BLaER1 treated with 17β-estradiol and CSF1 and Interleukin-3, amounts not matched to agents 10 nM and 100 nM (cell line): ENCODE measurements at regions not wholly inside any gene's neighbourhood (a gene's known extent, or its start where the extent isn't known, plus 50 kb on each side); places are given as distances from the start of the nearest gene placed in this dataset.

Experiments
- H3K27ac ChIP-seq, 11 experiments: shearing (Covaris generic); formaldehyde crosslinking; 2 replicates each; pipeline ENCODE4 v1.8.1; 2022
- H3K27me3 ChIP-seq, 11 experiments: shearing (Covaris generic); formaldehyde crosslinking; 2 replicates each; pipeline ENCODE4 v1.8.1; 2022
- H3K36me3 ChIP-seq, 11 experiments: shearing (Covaris generic); formaldehyde crosslinking; 2 replicates each; pipeline ENCODE4 v1.8.1; 2022
- H3K4me1 ChIP-seq, 10 experiments: shearing (Covaris generic); formaldehyde crosslinking; 2 replicates each; pipeline ENCODE4 v1.8.1; 2022
- H3K4me2 ChIP-seq, 11 experiments: shearing (Covaris generic); formaldehyde crosslinking; 2 replicates each; pipeline ENCODE4 v1.8.1; 2022
- H3K4me3 ChIP-seq, 10 experiments: shearing (Covaris generic); formaldehyde crosslinking; 2 replicates each; pipeline ENCODE4 v1.8.1; 2022
- H3K9ac ChIP-seq, 11 experiments: shearing (Covaris generic); formaldehyde crosslinking; 2 replicates each; pipeline ENCODE4 v1.8.1; 2022
- H3K9me3 ChIP-seq, 11 experiments: shearing (Covaris generic); formaldehyde crosslinking; replicated peaks in 1 of 11; 2 replicates each; pipeline ENCODE4 v1.8.1; 2022
- H4K20me1 ChIP-seq, 11 experiments: shearing (Covaris generic); formaldehyde crosslinking; 2 replicates each; pipeline ENCODE4 v1.8.1; 2022
- Cebpa-rat ChIP-seq, 11 experiments: shearing (Covaris generic); IDR thresholded peaks; 2 replicates each; pipeline ENCODE4 v1.8.1; 2022

DNA sequence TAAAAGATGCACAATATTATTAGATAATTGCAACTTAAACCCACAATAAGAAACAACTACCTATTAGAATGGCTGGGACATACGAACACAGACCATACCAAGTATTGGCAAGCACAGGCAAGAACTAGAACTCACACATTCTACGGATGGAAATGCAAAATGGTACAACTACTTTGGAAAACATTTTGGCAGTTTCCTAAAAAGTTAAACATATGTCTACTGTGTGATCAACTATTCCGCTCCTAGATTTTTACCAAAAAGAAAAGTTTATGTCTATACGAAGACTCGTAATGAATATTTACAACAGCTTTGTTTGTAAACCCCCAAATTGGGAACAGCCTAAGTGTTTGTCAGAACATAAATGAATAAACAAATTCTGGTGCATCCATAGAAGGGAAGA lies 194.7 kb downstream of the FGFR2 start:
- 0 out of 22 replicates have a peak, but pooled peaks cover 0 to 5% (median 0%) of the 10 kb centered on the region in 11 experiments for H3K9me3 ChIP-seq
- H3K4me1 ChIP-seq: no peaks in the 10 kb centered on the region
- no peaks in the 10 kb centered on the region for H4K20me1 ChIP-seq
- H3K4me3 ChIP-seq: no peak overlapping the region
- H3K27me3 ChIP-seq: no peaks in the 10 kb centered on the region
- no peaks in the 10 kb centered on the region for H3K36me3 ChIP-seq
- H3K9ac ChIP-seq: no peak overlapping the region
- H3K27ac ChIP-seq: no peak overlapping the region
- no peak for TF ChIP-seq Cebpa-rat (IDR thresholded peaks at IDR 0.05)
- no peak overlapping the region for H3K4me2 ChIP-seq

GRCh38 chr10:121404611-121405010 lies 193.6 kb downstream of the FGFR2 start:
- Histone ChIP-seq H3K36me3 (no peaks in the 10 kb centered on the region), H3K9ac (no peak overlapping the region), H3K9me3 (0 out of 22 replicates have a peak, but pooled peaks cover 0 to 5% (median 0%) of the 10 kb centered on the region in 11 experiments), H3K27me3 (no peaks in the 10 kb centered on the region), H3K4me3 (no peak overlapping the region), H3K27ac (no peak overlapping the region), H4K20me1 (no peaks in the 10 kb centered on the region), H3K4me2 (no peak overlapping the region), H3K4me1 (no peaks in the 10 kb centered on the region)
- TF ChIP-seq Cebpa-rat (IDR thresholded peaks at IDR 0.05): no peak

DNA sequence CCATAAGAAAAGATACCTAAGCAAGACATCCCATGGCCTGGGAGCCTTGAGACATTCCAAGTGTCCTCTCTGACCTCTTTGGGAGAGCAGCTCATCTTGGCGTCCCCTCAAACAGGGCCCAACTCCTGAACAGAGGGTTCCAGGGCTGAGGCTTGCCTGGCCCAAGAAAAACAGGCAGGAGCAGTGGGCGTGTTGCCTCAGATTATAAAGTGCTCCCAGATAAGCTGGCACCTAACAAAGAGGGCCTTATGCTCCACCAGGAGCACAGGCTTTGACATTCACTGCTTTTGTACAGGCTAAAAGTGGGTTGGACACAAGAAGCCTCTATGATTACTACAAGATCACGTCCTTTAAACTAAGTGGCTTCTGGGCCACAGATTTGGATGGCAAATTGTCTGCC lies 193.1 kb downstream of the FGFR2 start:
- no peak overlapping the region for H3K27ac ChIP-seq
- 0 out of 22 replicates have a peak, but pooled peaks cover 0 to 5% (median 0%) of the 10 kb centered on the region in 11 experiments for H3K9me3 ChIP-seq
- no peak overlapping the region for H3K4me3 ChIP-seq
- no peak overlapping the region for H3K4me2 ChIP-seq
- no peak for TF ChIP-seq Cebpa-rat (IDR thresholded peaks at IDR 0.05)
- H3K36me3 ChIP-seq: no peaks in the 10 kb centered on the region
- H4K20me1 ChIP-seq: no peaks in the 10 kb centered on the region
- H3K9ac ChIP-seq: no peak overlapping the region
- no peaks in the 10 kb centered on the region for H3K27me3 ChIP-seq
- H3K4me1 ChIP-seq: no peaks in the 10 kb centered on the region

DNA sequence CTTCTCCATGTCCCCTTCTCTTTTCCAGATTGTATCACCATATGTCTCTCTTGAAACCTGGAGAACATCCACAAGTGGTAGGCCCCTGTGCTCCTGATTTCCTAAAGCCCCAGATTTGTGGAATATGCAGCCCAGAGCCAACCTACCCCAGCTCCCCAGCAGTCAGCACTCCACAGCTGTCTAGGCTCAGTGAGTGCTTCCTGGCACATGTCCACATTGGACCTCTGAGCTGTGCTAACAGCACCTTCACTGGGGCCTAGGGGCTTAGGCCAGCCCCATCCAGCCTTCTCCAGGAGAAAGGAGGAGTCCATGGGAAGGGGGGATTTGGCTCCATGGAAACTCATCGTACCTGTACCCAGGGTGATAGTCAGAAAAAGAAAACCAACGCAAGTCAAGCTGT lies 192.7 kb downstream of the FGFR2 start:
- H3K36me3 ChIP-seq: no peaks in the 10 kb centered on the region
- no peaks in the 10 kb centered on the region for H4K20me1 ChIP-seq
- H3K27ac ChIP-seq: no peak overlapping the region
- no peak for TF ChIP-seq Cebpa-rat (IDR thresholded peaks at IDR 0.05)
- H3K27me3 ChIP-seq: no peaks in the 10 kb centered on the region
- no peak overlapping the region for H3K4me3 ChIP-seq
- H3K4me1 ChIP-seq: 0 out of 20 replicates have a peak, but pooled peaks cover 0 to 4% (median 0%) of the 10 kb centered on the region in 10 experiments
- 0 out of 22 replicates have a peak, but pooled peaks cover 0 to 5% (median 0%) of the 10 kb centered on the region in 11 experiments for H3K9me3 ChIP-seq
- no peak overlapping the region for H3K9ac ChIP-seq
- no peak overlapping the region for H3K4me2 ChIP-seq

GRCh38 chr10:121405953-121406352 lies 192.3 kb downstream of the FGFR2 start:
- TF ChIP-seq Cebpa-rat (IDR thresholded peaks at IDR 0.05): no peak
- Histone ChIP-seq H3K27me3 (no peaks in the 10 kb centered on the region), H3K9ac (no peak overlapping the region), H3K36me3 (no peaks in the 10 kb centered on the region), H4K20me1 (no peaks in the 10 kb centered on the region), H3K9me3 (0 out of 22 replicates have a peak, but pooled peaks cover 0 to 5% (median 0%) of the 10 kb centered on the region in 11 experiments), H3K27ac (no peak overlapping the region), H3K4me1 (0 out of 20 replicates have a peak, but pooled peaks cover 0 to 5% (median 0%) of the 10 kb centered on the region in 10 experiments), H3K4me3 (no peak overlapping the region), H3K4me2 (no peak overlapping the region)

DNA sequence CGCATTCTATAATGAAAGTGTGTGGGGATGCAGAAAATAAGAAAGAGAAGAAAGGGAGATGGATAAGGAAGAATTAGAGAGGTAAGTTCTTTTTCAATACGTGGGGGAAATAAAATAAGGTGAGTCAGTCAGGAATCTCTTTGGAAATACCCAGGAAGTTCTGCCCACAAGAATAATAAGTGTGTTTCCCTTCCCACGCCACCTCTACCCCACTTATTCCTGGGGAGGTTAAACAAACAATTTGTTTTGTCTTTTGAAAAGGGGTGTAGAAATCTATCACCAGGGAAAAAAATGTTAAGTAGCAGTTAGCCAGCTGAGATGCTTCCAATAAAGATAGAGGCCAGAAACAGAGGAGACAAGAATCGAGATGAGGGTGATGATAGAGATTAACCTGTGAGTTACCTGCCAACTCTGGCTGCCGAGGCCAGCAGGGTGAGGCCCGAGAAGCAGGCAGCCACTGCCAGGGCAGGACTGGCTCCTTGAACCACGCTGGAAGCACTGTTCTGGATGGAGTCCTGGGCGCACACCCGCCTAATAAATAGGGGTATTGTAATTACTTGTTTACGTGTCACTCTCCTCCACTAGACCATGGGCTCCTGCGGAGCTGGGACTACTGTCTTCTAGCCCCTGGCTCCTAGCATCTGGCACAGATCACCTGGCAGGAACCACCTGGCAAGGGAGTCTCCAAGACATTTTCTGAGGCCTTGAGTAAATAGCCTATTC lies 191.3 kb downstream of the FGFR2 start:
- Histone ChIP-seq H3K9me3 (no peaks in the 10 kb centered on the region), H3K36me3 (no peaks in the 10 kb centered on the region), H3K4me2 (no peak overlapping the region), H4K20me1 (no peaks in the 10 kb centered on the region), H3K27ac (no peak overlapping the region), H3K9ac (no peak overlapping the region), H3K4me3 (no peak overlapping the region), H3K4me1 (0 out of 20 replicates have a peak, but pooled peaks cover 0 to 5% (median 0%) of the 10 kb centered on the region in 10 experiments), H3K27me3 (no peaks in the 10 kb centered on the region)
- no peak for TF ChIP-seq Cebpa-rat (IDR thresholded peaks at IDR 0.05)

GRCh38 chr10:121409466-121410104 lies 188.7 kb downstream of the FGFR2 start:
- Histone ChIP-seq H3K4me3 (no peak overlapping the region), H3K9me3 (0 out of 22 replicates have a peak, but pooled peaks cover 0 to 7% (median 0%) of the 10 kb centered on the region in 11 experiments), H4K20me1 (no peaks in the 10 kb centered on the region), H3K27me3 (no peaks in the 10 kb centered on the region), H3K27ac (no peak overlapping the region), H3K9ac (no peak overlapping the region), H3K4me1 (0 out of 20 replicates have a peak, but pooled peaks cover 0 to 5% (median 0%) of the 10 kb centered on the region in 10 experiments), H3K4me2 (no peak overlapping the region), H3K36me3 (no peaks in the 10 kb centered on the region)
- TF ChIP-seq Cebpa-rat (IDR thresholded peaks at IDR 0.05): no peak

DNA sequence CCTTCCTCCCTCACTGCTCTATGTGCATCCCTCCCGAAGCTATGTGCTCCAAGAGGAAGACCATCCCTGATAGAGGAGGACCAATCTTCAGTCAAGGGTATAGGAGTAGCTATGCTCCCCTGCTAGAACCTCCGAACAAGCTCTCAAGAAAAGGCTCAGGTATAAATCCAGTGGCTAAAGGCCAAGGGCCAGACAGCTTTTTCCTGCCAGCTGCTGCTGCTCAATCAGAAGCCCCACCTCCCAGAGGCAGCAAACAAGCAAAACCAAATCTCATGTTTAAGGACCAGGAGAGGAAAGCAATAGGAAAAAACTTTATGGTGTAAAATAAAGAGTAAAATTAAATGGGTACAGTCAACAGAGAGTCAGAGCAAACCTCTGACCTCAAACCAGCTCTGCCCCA lies 187.2 kb downstream of the FGFR2 start:
- Histone ChIP-seq H3K4me2 (no peak overlapping the region), H3K27me3 (no peaks in the 10 kb centered on the region), H3K4me3 (no peak overlapping the region), H3K27ac (no peak overlapping the region), H3K4me1 (0 out of 20 replicates have a peak, but pooled peaks cover 0 to 5% (median 0%) of the 10 kb centered on the region in 10 experiments), H4K20me1 (no peaks in the 10 kb centered on the region), H3K9ac (no peak overlapping the region), H3K9me3 (0 out of 22 replicates have a peak, but pooled peaks cover 0 to 7% (median 0%) of the 10 kb centered on the region in 11 experiments), H3K36me3 (no peaks in the 10 kb centered on the region)
- TF ChIP-seq Cebpa-rat (IDR thresholded peaks at IDR 0.05): no peak

GRCh38 chr10:121413951-121414350 lies 184.3 kb downstream of the FGFR2 start:
- 0 out of 22 replicates have a peak, but pooled peaks cover 0 to 7% (median 0%) of the 10 kb centered on the region in 11 experiments for H3K9me3 ChIP-seq
- H3K9ac ChIP-seq: no peak overlapping the region
- H3K4me2 ChIP-seq: no peak overlapping the region
- no peaks in the 10 kb centered on the region for H3K36me3 ChIP-seq
- TF ChIP-seq Cebpa-rat (IDR thresholded peaks at IDR 0.05): no peak
- H3K27ac ChIP-seq: no peak overlapping the region
- H3K4me1 ChIP-seq: 0 out of 20 replicates have a peak, but pooled peaks cover 0 to 5% (median 0%) of the 10 kb centered on the region in 10 experiments
- H3K27me3 ChIP-seq: no peaks in the 10 kb centered on the region
- no peak overlapping the region for H3K4me3 ChIP-seq
- H4K20me1 ChIP-seq: no peaks in the 10 kb centered on the region
